Keratinocyte (primary cell): ENCODE measurements at regions not wholly inside any gene's neighbourhood (a gene's known extent, or its start where the extent isn't known, plus 50 kb on each side); places are given as distances from the start of the nearest gene placed in this dataset.

Experiments
- CTCF ChIP-seq, 3 experiments: IDR thresholded peaks in 1 of 3; conservative IDR thresholded peaks in 1 of 3; optimal IDR thresholded peaks in 1 of 3; 2 replicates in 2 of 3; 3 replicates in 1 of 3; pipeline versions ENCODE3 to v1.5.1; 2011; ENCODE audit warnings: low read length in 3 of 3, mild to moderate bottlenecking in 3 of 3, moderate library complexity in 2 of 3, control low read depth in 1 of 3, inconsistent platforms in 1 of 3; ENCODE audit not compliant: insufficient read depth in 2 of 3; ENCODE audit errors: extremely low read depth in 1 of 3
- EZH2 ChIP-seq: IDR thresholded peaks from one replicate; pipeline ENCODE4 v1.6.1; 2012; ENCODE audit warnings: inconsistent platforms, mild to moderate bottlenecking, low read length, moderate library complexity

GRCh38 chr5:62038024-62038423, 268.0 kb upstream of the KIF2A start:
- TF ChIP-seq CTCF (optimal IDR thresholded peaks at IDR 0.05 in 1 of 3, IDR thresholded peaks at IDR 0.05 in 1 of 3, conservative IDR thresholded peaks at IDR 0.05 in 1 of 3; ENCODE audit: extremely low read depth in 1 of 3, insufficient read depth in 2 of 3, low read length in 3 of 3) (no peak), EZH2 (no peak)
